ENCODE measurements at regions not wholly inside any gene's neighbourhood (a gene's known extent, or its start where the extent isn't known, plus 50 kb on each side); places are given as distances from the start of the nearest gene placed in this dataset.

DNA sequence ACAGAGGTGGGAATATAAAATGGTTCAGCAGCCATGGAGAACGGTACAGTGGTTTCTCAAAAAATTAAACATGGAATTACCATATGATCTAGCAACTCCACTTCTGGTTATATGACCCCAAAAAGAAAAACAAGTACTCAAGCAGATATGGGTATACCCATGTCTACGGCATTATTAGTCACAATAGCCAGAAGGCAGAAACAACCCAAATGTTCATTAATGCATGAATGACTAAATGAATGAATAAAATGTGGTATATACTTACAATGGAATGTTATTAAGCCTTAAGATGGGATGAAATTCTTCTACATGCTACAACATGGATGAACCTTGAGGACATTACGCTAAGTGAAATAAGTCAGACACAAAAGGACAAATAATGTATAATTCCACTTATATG is 141.3 kb upstream of the FOXN2 start:
- TF ChIP-seq, protein P1, sequence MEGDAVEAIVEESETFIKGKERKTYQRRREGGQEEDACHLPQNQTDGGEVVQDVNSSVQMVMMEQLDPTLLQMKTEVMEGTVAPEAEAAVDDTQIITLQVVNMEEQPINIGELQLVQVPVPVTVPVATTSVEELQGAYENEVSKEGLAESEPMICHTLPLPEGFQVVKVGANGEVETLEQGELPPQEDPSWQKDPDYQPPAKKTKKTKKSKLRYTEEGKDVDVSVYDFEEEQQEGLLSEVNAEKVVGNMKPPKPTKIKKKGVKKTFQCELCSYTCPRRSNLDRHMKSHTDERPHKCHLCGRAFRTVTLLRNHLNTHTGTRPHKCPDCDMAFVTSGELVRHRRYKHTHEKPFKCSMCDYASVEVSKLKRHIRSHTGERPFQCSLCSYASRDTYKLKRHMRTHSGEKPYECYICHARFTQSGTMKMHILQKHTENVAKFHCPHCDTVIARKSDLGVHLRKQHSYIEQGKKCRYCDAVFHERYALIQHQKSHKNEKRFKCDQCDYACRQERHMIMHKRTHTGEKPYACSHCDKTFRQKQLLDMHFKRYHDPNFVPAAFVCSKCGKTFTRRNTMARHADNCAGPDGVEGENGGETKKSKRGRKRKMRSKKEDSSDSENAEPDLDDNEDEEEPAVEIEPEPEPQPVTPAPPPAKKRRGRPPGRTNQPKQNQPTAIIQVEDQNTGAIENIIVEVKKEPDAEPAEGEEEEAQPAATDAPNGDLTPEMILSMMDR (IDR thresholded peaks at IDR 0.05; ENCODE audit: insufficient read depth, low read length, missing control alignments): no peak
- POLR2A ChIA-PET: no interaction called here
- DNase-seq (ENCODE audit: low read depth, low spot score): no peak
- CTCF ChIA-PET: no interaction called here
- no peak overlapping the region for H3K4me3 ChIP-seq (ENCODE audit: low read depth, low read length)

DNA sequence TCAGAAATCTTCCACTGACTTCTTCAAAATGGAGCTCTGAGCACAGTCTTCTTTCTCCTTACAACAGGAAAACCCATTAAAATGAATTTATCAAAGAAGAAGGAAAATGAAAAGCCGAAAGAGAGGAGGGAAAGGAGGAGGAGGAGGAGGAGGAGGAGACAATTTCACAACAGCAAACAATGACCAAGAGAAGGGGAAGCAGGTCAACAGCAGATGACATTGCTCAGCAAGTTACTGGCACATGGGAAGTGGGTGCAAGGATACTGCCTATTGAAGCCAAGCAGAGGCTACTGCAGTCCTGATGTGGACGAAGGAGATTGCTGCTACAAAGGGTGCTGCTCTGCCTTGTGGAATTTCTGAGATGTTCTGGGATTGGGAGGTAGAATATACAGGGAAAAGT is 140.0 kb upstream of the FOXN2 start:
- DNase-seq (ENCODE audit: low read depth, low spot score): no peak
- POLR2A ChIA-PET: no interaction called here
- CTCF ChIA-PET: no interaction called here

DNA sequence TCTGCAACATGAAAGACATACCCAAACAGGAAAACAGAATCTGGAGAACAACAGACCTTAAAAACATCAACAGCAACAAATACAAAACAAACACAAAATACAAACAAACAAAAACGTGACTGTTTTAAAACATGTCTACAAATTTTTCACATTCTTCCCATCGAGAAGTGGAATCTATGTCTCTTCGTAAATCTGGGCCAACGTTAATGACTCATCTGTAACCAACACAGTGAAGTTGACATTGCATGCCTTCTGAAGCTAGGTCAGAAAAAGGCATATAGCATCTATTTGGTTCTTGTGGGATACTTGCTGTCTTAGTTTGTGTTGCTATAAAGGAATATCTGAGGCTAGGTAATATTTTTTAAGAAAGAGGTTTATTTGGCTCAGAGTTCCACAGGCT is 139.2 kb upstream of the FOXN2 start:
- CTCF ChIA-PET: no interaction called here
- no peak overlapping the region for H3K4me3 ChIP-seq (ENCODE audit: low read depth, low read length)
- TF ChIP-seq, protein P1 (IDR thresholded peaks at IDR 0.05; ENCODE audit: insufficient read depth, low read length, missing control alignments): no peak
- DNase-seq (ENCODE audit: low read depth, low spot score): peak; percentile 44
- POLR2A ChIA-PET: no interaction called here

More for the DNA sequence above, 140.0 kb upstream of the FOXN2 start:
- TF ChIP-seq, protein P1 (IDR thresholded peaks at IDR 0.05; ENCODE audit: insufficient read depth, low read length, missing control alignments): no peak
- no peak overlapping the region for H3K4me3 ChIP-seq (ENCODE audit: low read depth, low read length)

DNA sequence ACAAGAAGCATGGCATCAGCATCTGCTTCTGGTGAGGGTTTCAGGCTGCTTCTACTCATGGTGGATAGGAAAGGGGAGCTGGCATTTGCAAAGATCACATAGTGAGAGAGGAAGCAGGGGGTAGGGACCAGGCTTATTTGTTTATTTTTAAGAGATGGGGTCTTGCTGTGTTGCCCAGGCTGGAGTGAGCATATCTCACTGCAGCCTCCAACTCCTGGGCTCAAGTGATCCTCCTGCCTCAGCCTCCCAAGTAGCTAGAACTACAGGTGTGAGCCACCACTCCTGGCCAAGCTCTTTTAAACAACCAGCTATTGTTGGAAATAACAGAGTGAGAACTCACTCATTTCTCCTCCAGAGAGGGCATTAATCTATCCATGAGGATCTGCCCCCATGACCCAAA is 138.8 kb upstream of the FOXN2 start:
- no peak overlapping the region for H3K4me3 ChIP-seq (ENCODE audit: low read depth, low read length)
- TF ChIP-seq, protein P1 (IDR thresholded peaks at IDR 0.05; ENCODE audit: insufficient read depth, low read length, missing control alignments): no peak
- no peak for DNase-seq (ENCODE audit: low read depth, low spot score)
- ChIA-PET POLR2A (no interaction called here), CTCF (no interaction called here)

DNA sequence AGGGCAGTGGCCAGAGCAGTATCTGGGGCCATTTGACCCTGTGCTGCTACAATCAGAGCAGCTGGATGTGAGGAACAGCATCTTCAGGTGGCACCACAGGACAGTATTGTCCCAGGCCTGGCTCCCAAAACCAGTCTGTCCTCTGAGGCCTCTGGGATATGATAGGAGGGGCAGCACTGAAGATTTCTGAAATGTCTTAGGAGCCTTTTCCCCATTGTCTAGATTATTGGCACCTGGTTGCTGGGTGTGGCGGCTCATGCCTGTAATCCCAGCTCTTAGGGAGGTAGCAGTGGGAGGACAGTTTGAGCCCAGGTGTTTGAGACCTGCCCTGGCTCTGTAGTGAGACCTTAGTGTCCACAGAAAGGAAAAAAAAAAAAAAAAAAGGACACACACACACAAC is 137.6 kb upstream of the FOXN2 start:
- DNase-seq (ENCODE audit: low read depth, low spot score): no peak
- TF ChIP-seq, protein P1 (IDR thresholded peaks at IDR 0.05; ENCODE audit: insufficient read depth, low read length, missing control alignments): no peak
- ChIA-PET POLR2A (no interaction called here), CTCF (no interaction called here)
- H3K4me3 ChIP-seq (ENCODE audit: low read depth, low read length): no peak overlapping the region

DNA sequence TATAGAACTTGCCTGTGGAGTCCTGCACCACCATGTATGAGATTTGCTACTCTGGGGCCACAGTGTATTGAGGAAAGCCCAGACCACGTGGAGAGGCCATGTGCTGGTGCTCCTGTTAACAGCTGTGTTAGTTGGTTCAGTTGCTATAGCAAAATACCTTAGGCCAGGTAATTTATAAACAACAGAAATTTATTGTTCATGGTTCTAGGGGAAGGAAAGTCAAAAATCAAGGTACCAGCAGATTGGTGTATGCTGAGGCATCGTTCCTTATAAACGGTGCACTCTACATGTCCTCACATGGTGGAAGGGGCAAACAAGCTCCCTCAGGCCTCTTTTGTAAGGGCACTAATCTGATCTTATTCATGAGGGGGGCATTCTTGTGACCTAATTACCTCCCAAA is 135.9 kb upstream of the FOXN2 start:
- TF ChIP-seq, protein P1 (IDR thresholded peaks at IDR 0.05; ENCODE audit: insufficient read depth, low read length, missing control alignments): no peak
- ChIA-PET POLR2A (no interaction called here), CTCF (no interaction called here)
- no peak overlapping the region for H3K4me3 ChIP-seq (ENCODE audit: low read depth, low read length)
- DNase-seq (ENCODE audit: low read depth, low spot score): no peak

Data from AG04449 (cell line).